Bronchial epithelial cell (primary cell): ENCODE measurements at regions not wholly inside any gene's neighbourhood (a gene's known extent, or its start where the extent isn't known, plus 50 kb on each side); places are given as distances from the start of the nearest gene placed in this dataset.
A peak's percentile ranks its signal among the peaks of the same experiment; 100 is the strongest.

Experiments
- DNase-seq: peaks from one replicate; pipeline ENCODE4 v3.0.0-alpha.2; 2010; ENCODE audit warnings: low read depth
- FAIRE-seq: peaks from 2 replicates; lab custom pipeline; 2011; peaks lifted over from hg19 to GRCh38; lab: Jason Lieb, UNC
- H3K27me3 ChIP-seq: 2 replicates; pipeline ENCODE4 v1.5.1; 2011; ENCODE audit warnings: low read length; ENCODE audit not compliant: control insufficient read depth, insufficient read depth
- H3K36me3 ChIP-seq: 2 replicates; pipeline ENCODE4 v1.5.1; 2011; ENCODE audit warnings: low read length; ENCODE audit not compliant: control insufficient read depth, insufficient read depth
- H3K4me3 ChIP-seq: 2 replicates; pipeline ENCODE4 v1.5.1; 2011; ENCODE audit warnings: mild to moderate bottlenecking, low read depth, low read length, control low read depth
- TF ChIP-seq, protein P1 (sequence below): IDR thresholded peaks from 2 replicates; pipeline ENCODE4 v1.5.1; 2011; ENCODE audit warnings: mild to moderate bottlenecking, moderate library complexity, low read length, control low read depth, inconsistent platforms; ENCODE audit not compliant: insufficient read depth, severe bottlenecking

DNA sequence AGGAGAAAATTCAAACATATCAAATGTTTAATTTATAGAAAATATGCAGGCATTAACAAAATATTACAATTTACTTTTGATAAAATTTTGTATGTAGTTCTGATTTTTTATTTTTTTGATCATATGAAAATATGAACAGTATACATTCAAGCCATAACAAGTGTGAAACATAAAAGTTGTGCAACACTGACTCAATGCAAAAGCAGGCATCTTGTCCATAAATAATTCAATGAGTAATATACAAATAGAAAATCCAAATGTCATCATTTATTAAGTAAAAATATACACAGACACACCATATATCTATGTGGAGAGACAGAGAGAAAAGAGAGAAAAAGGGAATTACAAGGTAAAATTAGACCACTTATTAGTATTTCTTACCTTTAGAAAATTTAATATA lies 1183.9 kb downstream of the SLITRK1 start:
- H3K4me3 ChIP-seq = no peak overlapping the region
- FAIRE-seq (no peak), DNase-seq (peak; percentile 76)
- H3K27me3 ChIP-seq = no peaks in the 10 kb centered on the region
- TF ChIP-seq, protein P1, sequence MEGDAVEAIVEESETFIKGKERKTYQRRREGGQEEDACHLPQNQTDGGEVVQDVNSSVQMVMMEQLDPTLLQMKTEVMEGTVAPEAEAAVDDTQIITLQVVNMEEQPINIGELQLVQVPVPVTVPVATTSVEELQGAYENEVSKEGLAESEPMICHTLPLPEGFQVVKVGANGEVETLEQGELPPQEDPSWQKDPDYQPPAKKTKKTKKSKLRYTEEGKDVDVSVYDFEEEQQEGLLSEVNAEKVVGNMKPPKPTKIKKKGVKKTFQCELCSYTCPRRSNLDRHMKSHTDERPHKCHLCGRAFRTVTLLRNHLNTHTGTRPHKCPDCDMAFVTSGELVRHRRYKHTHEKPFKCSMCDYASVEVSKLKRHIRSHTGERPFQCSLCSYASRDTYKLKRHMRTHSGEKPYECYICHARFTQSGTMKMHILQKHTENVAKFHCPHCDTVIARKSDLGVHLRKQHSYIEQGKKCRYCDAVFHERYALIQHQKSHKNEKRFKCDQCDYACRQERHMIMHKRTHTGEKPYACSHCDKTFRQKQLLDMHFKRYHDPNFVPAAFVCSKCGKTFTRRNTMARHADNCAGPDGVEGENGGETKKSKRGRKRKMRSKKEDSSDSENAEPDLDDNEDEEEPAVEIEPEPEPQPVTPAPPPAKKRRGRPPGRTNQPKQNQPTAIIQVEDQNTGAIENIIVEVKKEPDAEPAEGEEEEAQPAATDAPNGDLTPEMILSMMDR = no peak
- no peaks in the 10 kb centered on the region for H3K36me3 ChIP-seq

DNA sequence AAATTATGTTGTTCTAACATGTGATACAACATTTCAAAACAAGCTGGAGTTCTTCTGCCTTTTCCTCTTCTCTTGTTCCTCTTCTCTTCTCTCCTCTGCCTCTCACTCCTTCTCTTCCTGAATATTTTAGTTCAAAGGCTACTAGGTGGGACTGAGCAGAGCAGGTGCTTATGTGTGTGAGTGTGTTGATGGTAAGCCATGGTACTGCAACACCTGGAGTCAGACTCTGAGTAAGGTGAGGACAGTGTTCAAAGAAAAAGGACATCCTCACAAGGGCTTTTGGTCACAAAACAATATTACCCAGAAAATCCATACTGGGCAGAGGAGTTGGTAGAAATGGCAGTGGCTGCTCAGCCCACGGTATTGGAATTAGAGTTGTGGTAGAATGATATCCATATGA lies 1188.7 kb downstream of the SLITRK1 start:
- DNase-seq = no peak
- TF ChIP-seq, protein P1 = no peak
- Histone ChIP-seq H3K27me3 (no peaks in the 10 kb centered on the region), H3K36me3 (no peaks in the 10 kb centered on the region), H3K4me3 (no peak overlapping the region)
- no peak for FAIRE-seq

DNA sequence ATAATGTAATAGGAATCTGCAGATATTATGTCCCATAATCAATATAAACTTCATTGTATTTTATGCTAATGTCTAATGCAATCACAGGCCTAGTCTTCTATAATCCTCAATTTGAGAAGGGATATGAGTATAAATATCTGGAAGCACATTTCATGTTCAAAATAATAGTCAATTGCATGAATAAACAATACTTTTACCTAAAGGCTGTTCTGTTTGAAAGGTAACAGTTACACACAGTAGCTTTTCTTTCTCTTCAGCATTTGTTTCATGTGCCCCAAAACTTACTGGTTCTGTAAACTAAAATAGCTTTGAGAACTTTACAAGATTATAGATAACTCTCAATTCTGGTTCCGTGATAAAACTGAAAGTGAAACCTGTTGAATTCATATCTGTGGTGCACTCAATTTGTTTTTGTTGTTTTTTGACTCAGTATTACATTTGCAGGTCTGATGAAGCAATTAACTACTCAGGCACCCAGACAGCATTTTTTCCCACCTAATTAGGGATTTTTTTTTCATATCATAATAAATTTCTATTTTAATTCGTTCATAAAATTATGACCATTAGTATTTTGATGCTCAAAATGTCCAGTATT lies 1193.8 kb downstream of the SLITRK1 start:
- no peaks in the 10 kb centered on the region for H3K36me3 ChIP-seq
- peak overlapping the region; percentile 14 for H3K4me3 ChIP-seq
- no peaks in the 10 kb centered on the region for H3K27me3 ChIP-seq
- peak; percentile 15 for DNase-seq
- FAIRE-seq = no peak
- TF ChIP-seq, protein P1 = no peak

DNA sequence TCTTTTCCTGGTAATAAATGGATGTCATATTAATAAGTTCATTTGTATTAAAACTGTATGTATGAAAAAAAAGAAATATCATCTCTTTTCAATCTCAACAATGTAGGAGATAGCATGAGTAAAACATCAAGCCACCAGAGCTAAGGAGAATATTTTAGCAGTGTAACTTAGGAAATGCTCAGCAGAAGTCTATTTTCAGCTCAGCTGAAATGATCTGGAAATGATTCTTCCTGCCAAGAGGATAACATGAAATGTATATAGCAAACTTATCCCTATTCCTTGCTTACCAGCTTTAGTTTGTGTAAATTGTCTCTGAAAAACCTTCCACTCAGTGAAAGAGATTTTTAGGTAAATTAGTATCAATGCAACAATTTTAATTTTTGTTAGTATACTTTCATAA lies 1194.4 kb downstream of the SLITRK1 start:
- TF ChIP-seq, protein P1 = no peak
- Histone ChIP-seq H3K27me3 (no peaks in the 10 kb centered on the region), H3K36me3 (no peaks in the 10 kb centered on the region), H3K4me3 (no peak overlapping the region)
- FAIRE-seq (no peak), DNase-seq (no peak)

DNA sequence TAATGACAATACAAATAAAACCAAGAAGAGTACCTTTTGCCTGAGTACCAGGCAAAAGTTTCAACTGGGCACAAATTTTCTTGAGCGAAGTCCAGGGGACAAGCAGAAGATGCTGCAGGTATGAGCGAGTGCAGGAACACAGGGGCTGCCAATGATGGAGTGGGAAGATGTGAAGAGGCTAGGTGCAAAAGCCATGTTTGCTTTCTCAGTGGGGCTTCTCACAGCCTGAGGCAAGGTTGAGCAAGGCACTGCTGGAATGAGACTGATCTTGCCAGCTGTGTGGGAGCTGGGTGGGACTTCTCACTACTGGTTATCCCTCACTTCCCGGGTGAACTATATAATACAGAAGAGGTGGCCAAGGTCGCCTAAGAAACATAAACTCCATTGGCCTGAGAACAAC lies 1200.7 kb downstream of the SLITRK1 start:
- no peak for FAIRE-seq
- TF ChIP-seq, protein P1 = no peak
- no peak for DNase-seq
- Histone ChIP-seq H3K27me3 (no peaks in the 10 kb centered on the region), H3K4me3 (no peak overlapping the region), H3K36me3 (no peaks in the 10 kb centered on the region)

DNA sequence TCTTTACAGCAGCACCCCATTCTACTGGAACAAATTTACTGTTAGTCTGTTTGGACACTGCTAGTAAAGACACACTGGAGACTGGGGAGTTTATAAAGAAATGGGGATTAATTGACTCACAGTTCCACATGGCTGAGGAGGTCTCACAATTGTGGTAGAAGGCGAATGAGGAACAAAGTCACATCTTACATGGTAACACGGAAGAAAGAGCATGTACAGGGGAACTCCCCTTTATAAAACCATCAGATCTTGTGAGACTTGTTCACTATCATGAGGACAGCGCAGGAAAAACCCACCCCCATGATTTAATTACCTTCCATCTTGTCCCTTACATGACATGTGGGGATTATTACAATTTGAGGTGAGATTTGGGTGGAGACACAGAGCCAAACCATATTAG lies 1204.2 kb downstream of the SLITRK1 start:
- TF ChIP-seq, protein P1 = no peak
- no peaks in the 10 kb centered on the region for H3K36me3 ChIP-seq
- DNase-seq = no peak
- no peak overlapping the region for H3K4me3 ChIP-seq
- no peaks in the 10 kb centered on the region for H3K27me3 ChIP-seq
- FAIRE-seq = no peak
